PC-3 (cell line): ENCODE measurements at regions not wholly inside any gene's neighbourhood (a gene's known extent, or its start where the extent isn't known, plus 50 kb on each side); places are given as distances from the start of the nearest gene placed in this dataset.

Experiments
- ATAC-seq: fragments of 200-7000 bp; cut with Tn5 transposase; 2 replicates; pipeline ENCODE4 v1.9.1; 2020; ENCODE audit warnings: mild to moderate bottlenecking, moderate library complexity
- BruUV-seq: library from RNA; stranded (reverse); fragments of 400-500 nt; replicated peaks from 2 replicates; lab custom pipeline; 2021; lab: Mats Ljungman, UMichigan
- CTCF ChIA-PET: fragments of 300-600 bp; sonication (Branson Sonifier 250); formaldehyde crosslinking; loops from one replicate; lab custom pipeline; 2022; ENCODE audit warnings: antibody characterized with exemption; lab: Charles Lee
- POLR2A ChIA-PET: fragments of 300-600 bp; sonication (Branson Sonifier 250); formaldehyde crosslinking; loops from one replicate; lab custom pipeline; 2022; ENCODE audit warnings: antibody characterized with exemption; ENCODE audit not compliant: unreplicated experiment; lab: Charles Lee
- DNase-seq: peaks from one replicate; pipeline ENCODE4 v3.0.0-alpha.2; 2015
- H2AFZ ChIP-seq: fragments of 300-600 bp; sonication (generic); 2 replicates; pipeline ENCODE4 v1.6.0; 2016; ENCODE audit warnings: antibody characterized with exemption, low read length
- H3F3A ChIP-seq: fragments of 300-600 bp; sonication (generic); one replicate; pipeline ENCODE4 v1.6.0; 2017; ENCODE audit warnings: antibody characterized with exemption, low read length, control low read depth, mild to moderate bottlenecking; ENCODE audit not compliant: unreplicated experiment
- H3K27ac ChIP-seq: fragments of 300-600 bp; sonication (generic); 2 replicates; pipeline ENCODE4 v1.5.1; 2016; ENCODE audit warnings: mild to moderate bottlenecking, low read length
- H3K27me3 ChIP-seq: fragments of 300-600 bp; sonication (generic); 2 replicates; pipeline ENCODE4 v1.6.1; 2016; ENCODE audit warnings: low read length, mixed read lengths
- H3K36me3 ChIP-seq: fragments of 300-600 bp; sonication (generic); 2 replicates; pipeline ENCODE4 v1.6.1; 2016; ENCODE audit warnings: low read depth, mixed run types, low read length, mixed read lengths
- H3K4me1 ChIP-seq: fragments of 300-600 bp; sonication (generic); 2 replicates; pipeline ENCODE4 v1.5.1; 2016; ENCODE audit warnings: low read length; ENCODE audit not compliant: insufficient read depth
- H3K4me2 ChIP-seq: fragments of 300-600 bp; sonication (generic); 2 replicates; pipeline ENCODE4 v1.6.0; 2016; ENCODE audit warnings: low read length
- H3K4me3 ChIP-seq: fragments of 300-600 bp; sonication (generic); 2 replicates; pipeline ENCODE4 v1.5.1; 2016; ENCODE audit warnings: mild to moderate bottlenecking, low read length, mixed read lengths
- H3K79me2 ChIP-seq: fragments of 300-600 bp; sonication (generic); 2 replicates; pipeline ENCODE4 v1.6.1; 2017; ENCODE audit warnings: low read length, mixed read lengths
- H3K9ac ChIP-seq: fragments of 300-600 bp; sonication (generic); 2 replicates; pipeline ENCODE4 v1.6.0; 2016; ENCODE audit warnings: mild to moderate bottlenecking, low read length
- H3K9me2 ChIP-seq: fragments of 300-600 bp; sonication (generic); replicated peaks from 2 replicates; pipeline ENCODE4 v1.6.1; 2016; ENCODE audit warnings: mixed run types, low read length, mixed read lengths
- H3K9me3 ChIP-seq: fragments of 300-600 bp; sonication (generic); 2 replicates; pipeline ENCODE4 v1.6.1; 2016; ENCODE audit warnings: low read length, mixed read lengths
- H4K20me1 ChIP-seq: fragments of 300-600 bp; sonication (generic); 2 replicates; pipeline ENCODE4 v1.6.1; 2016; ENCODE audit warnings: low read length, mixed read lengths
- CTCF ChIP-seq: fragments of 300-600 bp; sonication (generic); conservative IDR thresholded peaks from 2 replicates; pipeline ENCODE4 v1.5.1; 2017; ENCODE audit warnings: antibody characterized with exemption, low read depth, mild to moderate bottlenecking, low read length
- EZH2 ChIP-seq: fragments of 300-600 bp; sonication (generic); IDR thresholded peaks from one replicate; pipeline ENCODE4 v1.6.1; 2017; ENCODE audit warnings: antibody characterized with exemption, mild to moderate bottlenecking, low read length; ENCODE audit not compliant: unreplicated experiment
- EZH2phosphoT487 ChIP-seq: fragments of 300-600 bp; sonication (generic); IDR thresholded peaks from 2 replicates; pipeline ENCODE4 v1.6.1; 2018; ENCODE audit warnings: mild to moderate bottlenecking, antibody characterized with exemption, low read length, borderline replicate concordance
- intact Hi-C: fragments of 100-400 bp; cut with micrococcal nuclease; formaldehyde crosslinking; loops from 2 replicates; pipeline ENCODE4 v1.9.0; 2023

- ChIA-PET POLR2A (no interaction called here), CTCF (no interaction called here)
- Histone ChIP-seq H3K4me3 (no peak overlapping the region), H4K20me1 (no peaks in the 10 kb centered on the region), H3K27ac (no peak overlapping the region), H3K4me1 (peaks cover 5% of the 10 kb centered on the region), H3K36me3 (no peaks in the 10 kb centered on the region), H2AFZ (no peak overlapping the region), H3K79me2 (no peaks in the 10 kb centered on the region), H3K9me2 (no peaks in the 10 kb centered on the region), H3K9me3 (no peaks in the 10 kb centered on the region), H3K27me3 (no peaks in the 10 kb centered on the region), H3K4me2 (no peak overlapping the region), H3K9ac (no peak overlapping the region), H3F3A (no peaks in the 10 kb centered on the region)
- TF ChIP-seq CTCF, result no peak
- TF ChIP-seq EZH2phosphoT487, result no peak
- TF ChIP-seq EZH2, result no peak
- BruUV-seq, result no TSS peak
- intact Hi-C loops, result no loop called here
- peak; percentile 78 for DNase-seq
- peak; percentile 61 for ATAC-seq
Measured at GRCh38 chr16:86975445-86975844, 341.7 kb downstream of the C16orf95 start.

- DNase-seq (no peak), ATAC-seq (no peak)
- Histone ChIP-seq H3K79me2 (no peaks in the 10 kb centered on the region), H3K9me3 (no peaks in the 10 kb centered on the region), H3K9me2 (no peaks in the 10 kb centered on the region), H3K36me3 (no peaks in the 10 kb centered on the region), H3F3A (no peaks in the 10 kb centered on the region), H3K27ac (no peak overlapping the region), H3K27me3 (no peaks in the 10 kb centered on the region), H3K9ac (no peak overlapping the region), H3K4me2 (no peak overlapping the region), H4K20me1 (no peaks in the 10 kb centered on the region), H3K4me3 (no peak overlapping the region), H3K4me1 (peaks cover 5% of the 10 kb centered on the region), H2AFZ (no peak overlapping the region)
- BruUV-seq, result no TSS peak
- CTCF ChIA-PET, result no interaction called here
- intact Hi-C loops, result no loop called here
- no peak for TF ChIP-seq EZH2
- TF ChIP-seq CTCF, result no peak
- no peak for TF ChIP-seq EZH2phosphoT487
- POLR2A ChIA-PET, result no interaction called here
Measured at GRCh38 chr16:86977076-86977676, 340.0 kb downstream of the C16orf95 start.

- TF ChIP-seq EZH2phosphoT487, result no peak
- no peak for TF ChIP-seq EZH2
- no peak for TF ChIP-seq CTCF
- no TSS peak for BruUV-seq
- Histone ChIP-seq H2AFZ (no peak overlapping the region), H3K4me2 (no peak overlapping the region), H3K4me1 (peaks cover 5% of the 10 kb centered on the region), H3K27me3 (no peaks in the 10 kb centered on the region), H3K4me3 (no peak overlapping the region), H3K36me3 (no peaks in the 10 kb centered on the region), H3K9ac (no peak overlapping the region), H3K27ac (no peak overlapping the region), H3K9me2 (no peaks in the 10 kb centered on the region), H3F3A (no peaks in the 10 kb centered on the region), H4K20me1 (no peaks in the 10 kb centered on the region), H3K79me2 (no peaks in the 10 kb centered on the region), H3K9me3 (no peaks in the 10 kb centered on the region)
- ATAC-seq, result no peak
- ChIA-PET CTCF (no interaction called here), POLR2A (no interaction called here)
- no peak for DNase-seq
- intact Hi-C loops, result no loop called here
Measured at GRCh38 chr16:86978445-86979030, 338.7 kb downstream of the C16orf95 start.
